ENCODE measurements at regions not wholly inside any gene's neighbourhood (a gene's known extent, or its start where the extent isn't known, plus 50 kb on each side); places are given as distances from the start of the nearest gene placed in this dataset.

DNA sequence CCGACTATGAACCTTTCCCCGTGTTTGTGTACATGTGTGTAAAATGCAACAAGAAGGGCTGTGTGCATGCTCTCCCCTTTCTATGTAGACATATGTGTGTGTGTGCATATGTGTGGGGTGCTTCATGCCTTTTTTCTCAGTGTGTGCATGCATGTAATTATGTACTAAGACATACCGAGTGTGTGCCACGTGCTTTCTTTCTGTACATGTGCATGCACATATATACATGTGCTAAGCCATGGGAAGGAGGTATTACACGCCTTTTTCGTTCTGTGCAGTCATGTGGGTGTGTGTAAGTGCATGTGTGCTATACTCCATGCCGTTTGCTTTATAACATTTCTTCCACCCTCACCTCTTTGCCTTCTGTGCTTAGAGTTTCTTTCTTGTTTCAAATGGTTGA lies 544.3 kb downstream of the TNS3 start:
- no peak for TF ChIP-seq POLR2A (IDR thresholded peaks at IDR 0.05; ENCODE audit: low read depth, low read length)
- TF ChIP-seq TAF1 (IDR thresholded peaks at IDR 0.05; ENCODE audit: low read depth, low read length), result no peak
- TF ChIP-seq POLR2AphosphoS5 (IDR thresholded peaks at IDR 0.05; ENCODE audit: low read depth, low read length), result no peak
- no peak for TF ChIP-seq SPI1 (IDR thresholded peaks at IDR 0.05; ENCODE audit: low read depth, low read length)
- no peak for TF ChIP-seq PAX5 (IDR thresholded peaks at IDR 0.05; ENCODE audit: insufficient read depth, low read length, severe bottlenecking)
- no peak for TF ChIP-seq POU2F2 (IDR thresholded peaks at IDR 0.05; ENCODE audit: low read depth, low read length)
